Tibial nerve (tissue), 4 donors: ENCODE measurements at regions not wholly inside any gene's neighbourhood (a gene's known extent, or its start where the extent isn't known, plus 50 kb on each side); places are given as distances from the start of the nearest gene placed in this dataset.

Source experiments
- DNase-seq, 2 donors: peaks; one replicate each; pipeline ENCODE4 v3.0.0-alpha.2; 2019; ENCODE audit warnings: low spot score in 2 of 2
- H3K27ac ChIP-seq, 4 donors: fragments of 200-600 bp; sonication (generic) in 3 of 4; one replicate each; pipeline ENCODE4 v1.5.1; 2017 to 2019; ENCODE audit warnings: mild to moderate bottlenecking in 1 of 4
- H3K27me3 ChIP-seq, 2 donors: fragments of 200-600 bp; sonication (generic) in 1 of 2; one replicate each; pipeline versions ENCODE4 v1.5.1 to v1.6.0; 2017 to 2019
- H3K36me3 ChIP-seq, 3 donors: fragments of 200-600 bp; sonication (generic); one replicate each; pipeline ENCODE4 v1.5.1; 2018 to 2019
- H3K4me1 ChIP-seq, 4 donors: fragments of 200-600 bp; sonication (generic) in 3 of 4; one replicate each; pipeline ENCODE4 v1.5.1; 2017 to 2019
- H3K4me3 ChIP-seq, 4 donors: fragments of 200-600 bp; sonication (generic) in 3 of 4; one replicate each; pipeline ENCODE4 v1.5.1; 2017 to 2019; ENCODE audit warnings: mild to moderate bottlenecking in 1 of 4, moderate library complexity in 1 of 4
- H3K9me3 ChIP-seq, 4 donors: fragments of 200-600 bp; sonication (generic) in 3 of 4; one replicate each; pipeline ENCODE4 v1.5.1; 2017 to 2019
- EP300 ChIP-seq, 2 donors: sonication (generic); formaldehyde crosslinking; IDR thresholded peaks; one replicate each; pipeline ENCODE4 v1.6.1; 2017; ENCODE audit warnings: antibody characterized with exemption in 2 of 2, mild to moderate bottlenecking in 1 of 2
- POLR2A ChIP-seq, 2 donors: fragments of 450-650 bp; IDR thresholded peaks; one replicate each; pipeline ENCODE4 v1.6.1; 2017; ENCODE audit warnings: antibody characterized with exemption in 2 of 2, mild to moderate bottlenecking in 2 of 2, moderate library complexity in 2 of 2
- WGBS, 2 donors: methylation state at CpG; one replicate each; pipeline ENCODE4 v1.1.5; 2018; 5-methylcytosine and 5-hydroxymethylcytosine counted together
- TF ChIP-seq, protein P1 (sequence below), 5 experiments: fragments of 200-600 bp in 3 of 5; fragments of 450-650 bp in 2 of 5; sonication (generic) in 3 of 5; IDR thresholded peaks; one replicate each; pipeline ENCODE4 v1.5.1; 2016 to 2019; ENCODE audit warnings: antibody characterized with exemption in 5 of 5, mild to moderate bottlenecking in 3 of 5, moderate library complexity in 2 of 5

GRCh38 chr20:21618759-21619416 is 86.6 kb upstream of the PAX1 start:
- Histone ChIP-seq H3K4me1 (peaks cover 0 to 14% (median 0%) of the 10 kb centered on the region in 4 donors), H3K9me3 (no peaks in the 10 kb centered on the region), H3K4me3 (no peak overlapping the region), H3K27me3 (no peaks in the 10 kb centered on the region), H3K36me3 (no peaks in the 10 kb centered on the region), H3K27ac (no peak overlapping the region)
- 58 to 67% methylated on average over 7 of the region's 7 CpGs for WGBS, 2 donors
- DNase-seq: no peak
- no peak for TF ChIP-seq POLR2A (IDR thresholded peaks at IDR 0.05)
- TF ChIP-seq EP300 (IDR thresholded peaks at IDR 0.05): no peak
- TF ChIP-seq, protein P1, sequence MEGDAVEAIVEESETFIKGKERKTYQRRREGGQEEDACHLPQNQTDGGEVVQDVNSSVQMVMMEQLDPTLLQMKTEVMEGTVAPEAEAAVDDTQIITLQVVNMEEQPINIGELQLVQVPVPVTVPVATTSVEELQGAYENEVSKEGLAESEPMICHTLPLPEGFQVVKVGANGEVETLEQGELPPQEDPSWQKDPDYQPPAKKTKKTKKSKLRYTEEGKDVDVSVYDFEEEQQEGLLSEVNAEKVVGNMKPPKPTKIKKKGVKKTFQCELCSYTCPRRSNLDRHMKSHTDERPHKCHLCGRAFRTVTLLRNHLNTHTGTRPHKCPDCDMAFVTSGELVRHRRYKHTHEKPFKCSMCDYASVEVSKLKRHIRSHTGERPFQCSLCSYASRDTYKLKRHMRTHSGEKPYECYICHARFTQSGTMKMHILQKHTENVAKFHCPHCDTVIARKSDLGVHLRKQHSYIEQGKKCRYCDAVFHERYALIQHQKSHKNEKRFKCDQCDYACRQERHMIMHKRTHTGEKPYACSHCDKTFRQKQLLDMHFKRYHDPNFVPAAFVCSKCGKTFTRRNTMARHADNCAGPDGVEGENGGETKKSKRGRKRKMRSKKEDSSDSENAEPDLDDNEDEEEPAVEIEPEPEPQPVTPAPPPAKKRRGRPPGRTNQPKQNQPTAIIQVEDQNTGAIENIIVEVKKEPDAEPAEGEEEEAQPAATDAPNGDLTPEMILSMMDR (IDR thresholded peaks at IDR 0.05): no peak

GRCh38 chr20:21615617-21616080 is 89.8 kb upstream of the PAX1 start:
- peak overlapping the region in 1 of 4 donors; percentile 11 for H3K27ac ChIP-seq
- H3K9me3 ChIP-seq: no peaks in the 10 kb centered on the region
- WGBS, 2 donors: 23 to 26% methylated on average over 10 of the region's 10 CpGs
- peak in 1 of 2 donors; percentile 59 for DNase-seq
- no peaks in the 10 kb centered on the region for H3K36me3 ChIP-seq
- H3K27me3 ChIP-seq: no peaks in the 10 kb centered on the region
- TF ChIP-seq, protein P1 (IDR thresholded peaks at IDR 0.05): peak; percentile 60 to 80 (median 68)
- no peak for TF ChIP-seq POLR2A (IDR thresholded peaks at IDR 0.05)
- no peak for TF ChIP-seq EP300 (IDR thresholded peaks at IDR 0.05)
- no peak overlapping the region for H3K4me3 ChIP-seq
- peaks cover 0 to 21% (median 0%) of the 10 kb centered on the region in 4 donors for H3K4me1 ChIP-seq

DNA sequence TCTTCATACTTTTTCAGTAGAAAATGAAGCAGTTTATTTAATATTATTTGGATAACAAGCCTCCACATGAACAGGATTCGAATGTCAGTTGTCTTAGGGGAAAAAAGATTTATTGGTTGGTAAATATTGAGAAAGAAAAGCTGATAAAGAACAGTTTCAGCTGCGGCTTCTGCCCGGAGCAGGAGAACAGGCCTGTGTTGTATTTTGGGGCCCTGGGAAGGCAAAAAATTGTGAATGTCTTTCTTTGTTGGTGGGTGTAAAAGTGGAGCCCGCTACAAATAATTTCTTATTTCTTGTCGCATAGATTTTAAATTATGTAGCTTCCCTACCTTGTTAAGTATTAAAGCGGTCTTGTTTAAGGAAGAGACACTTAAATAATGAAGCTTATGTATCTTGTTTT is 90.5 kb upstream of the PAX1 start:
- Histone ChIP-seq H3K27me3 (no peaks in the 10 kb centered on the region), H3K27ac (peak overlapping the region in 1 of 4 donors; percentile 72), H3K9me3 (no peaks in the 10 kb centered on the region), H3K4me1 (peaks cover 0 to 21% (median 0%) of the 10 kb centered on the region in 4 donors), H3K36me3 (no peaks in the 10 kb centered on the region), H3K4me3 (no peak overlapping the region)
- 43 to 46% methylated on average over 6 of the region's 6 CpGs for WGBS, 2 donors
- no peak for DNase-seq
- no peak for TF ChIP-seq POLR2A (IDR thresholded peaks at IDR 0.05)
- no peak for TF ChIP-seq EP300 (IDR thresholded peaks at IDR 0.05)
- TF ChIP-seq, protein P1 (IDR thresholded peaks at IDR 0.05): no peak

DNA sequence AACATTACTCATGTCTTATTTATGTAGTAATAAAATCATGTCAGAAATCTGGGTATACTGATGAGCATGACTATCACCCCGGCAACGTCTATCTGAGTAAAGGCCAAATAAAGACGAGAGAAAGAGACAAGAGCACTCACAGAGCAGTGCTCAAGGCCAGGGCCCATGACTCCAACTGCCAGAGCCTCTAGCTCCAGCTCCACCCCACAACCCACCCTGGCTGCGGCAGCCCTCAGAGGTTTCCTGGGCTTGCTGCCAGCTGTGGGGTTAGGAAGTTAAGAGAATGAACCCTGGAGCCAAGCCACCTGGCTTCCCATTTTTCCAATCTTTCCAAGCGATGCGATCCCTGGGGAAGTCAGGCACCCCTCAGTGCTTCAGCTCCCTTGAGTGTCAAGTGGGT is 92.0 kb upstream of the PAX1 start:
- Histone ChIP-seq H3K27me3 (no peaks in the 10 kb centered on the region), H3K4me3 (no peak overlapping the region), H3K4me1 (peaks cover 0 to 21% (median 0%) of the 10 kb centered on the region in 4 donors), H3K36me3 (no peaks in the 10 kb centered on the region), H3K9me3 (no peaks in the 10 kb centered on the region), H3K27ac (no peak overlapping the region)
- no peak for DNase-seq
- WGBS, 2 donors: 17 to 22% methylated on average over 6 of the region's 6 CpGs
- TF ChIP-seq EP300 (IDR thresholded peaks at IDR 0.05): no peak
- TF ChIP-seq, protein P1 (IDR thresholded peaks at IDR 0.05): no peak

DNA sequence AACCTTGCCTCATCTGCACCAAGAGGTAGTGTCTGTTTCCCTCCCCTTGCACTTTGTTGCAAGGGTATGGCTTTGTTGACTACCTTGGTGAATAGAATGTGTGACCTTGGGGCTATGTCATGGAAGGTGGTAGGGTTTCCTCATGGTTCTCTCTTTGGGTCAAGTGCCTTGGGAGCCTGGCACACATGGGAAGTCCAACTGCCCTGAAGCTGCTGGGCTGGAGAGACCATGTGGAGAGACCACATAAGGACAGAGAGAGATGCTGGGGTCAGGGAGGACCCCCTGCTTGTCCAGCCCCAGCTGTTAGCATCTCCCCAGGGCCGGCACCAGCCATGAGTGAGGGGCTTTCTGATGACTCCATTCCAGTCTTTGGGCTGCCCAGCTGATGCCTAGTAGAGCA is 95.5 kb upstream of the PAX1 start:
- Histone ChIP-seq H3K4me3 (no peak overlapping the region), H3K4me1 (peaks cover 0 to 29% (median 0%) of the 10 kb centered on the region in 4 donors), H3K27ac (no peak overlapping the region), H3K36me3 (no peaks in the 10 kb centered on the region), H3K9me3 (peaks cover 0 to 3% (median 0%) of the 10 kb centered on the region in 4 donors), H3K27me3 (no peaks in the 10 kb centered on the region)
- TF ChIP-seq POLR2A (IDR thresholded peaks at IDR 0.05) (no peak), EP300 (IDR thresholded peaks at IDR 0.05) (no peak)
- TF ChIP-seq, protein P1 (IDR thresholded peaks at IDR 0.05): no peak
- WGBS, 2 donors: 100% methylated on average over 1 of the region's 1 CpG
- DNase-seq: no peak
